ENCODE measurements at regions not wholly inside any gene's neighbourhood (a gene's known extent, or its start where the extent isn't known, plus 50 kb on each side); places are given as distances from the start of the nearest gene placed in this dataset.

- Mint-ChIP-seq H3K4me1 (ENCODE audit: low read depth) (no peaks in the 10 kb centered on the region), H3K27ac (no peak overlapping the region), H3K36me3 (ENCODE audit: low read depth) (no peaks in the 10 kb centered on the region), H3K9me3 (peaks cover 6% of the 10 kb centered on the region), H3K4me3 (no peak overlapping the region), H3K27me3 (ENCODE audit: insufficient read depth) (no peaks in the 10 kb centered on the region)
- no peak for TF ChIP-seq CTCF (IDR thresholded peaks at IDR 0.05)
- DNase-seq, result no peak
Observed at GRCh38 chr2:14182227-14182946, 450.1 kb upstream of the LRATD1 start.

- no peak for TF ChIP-seq CTCF (IDR thresholded peaks at IDR 0.05)
- DNase-seq, result no peak
- H3K36me3 Mint-ChIP-seq (ENCODE audit: low read depth), result no peaks in the 10 kb centered on the region
- no peaks in the 10 kb centered on the region for H3K4me1 Mint-ChIP-seq (ENCODE audit: low read depth)
- no peak overlapping the region for H3K4me3 Mint-ChIP-seq
- peaks cover 6% of the 10 kb centered on the region for H3K9me3 Mint-ChIP-seq
- no peak overlapping the region for H3K27ac Mint-ChIP-seq
- H3K27me3 Mint-ChIP-seq (ENCODE audit: insufficient read depth), result no peaks in the 10 kb centered on the region
Observed at GRCh38 chr2:14185906-14186305, 446.6 kb upstream of the LRATD1 start.

DNA sequence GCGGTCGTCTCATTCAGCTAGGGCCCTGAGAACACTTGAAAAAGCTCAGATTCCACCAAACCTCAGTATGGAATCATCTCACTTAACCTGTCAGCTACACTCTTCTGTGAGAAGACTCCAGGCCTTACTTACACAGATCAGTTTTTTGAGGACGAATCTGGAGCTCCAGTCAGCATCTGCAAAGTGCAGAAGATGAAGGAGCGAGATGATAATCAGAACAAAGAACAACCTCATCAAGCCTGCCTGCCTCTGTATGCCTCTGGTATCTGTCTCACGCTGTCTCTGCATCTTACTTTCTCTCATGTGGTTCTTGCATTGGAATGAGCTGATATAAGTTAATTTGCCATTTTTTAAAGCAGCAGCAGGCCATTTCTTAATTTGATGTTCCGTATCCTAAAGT, 444.1 kb upstream of the LRATD1 start:
- DNase-seq, result no peak
- TF ChIP-seq CTCF (IDR thresholded peaks at IDR 0.05), result no peak
- H3K4me1 Mint-ChIP-seq (ENCODE audit: low read depth), result no peaks in the 10 kb centered on the region
- H3K4me3 Mint-ChIP-seq, result no peak overlapping the region
- no peaks in the 10 kb centered on the region for H3K27me3 Mint-ChIP-seq (ENCODE audit: insufficient read depth)
- peaks cover 15% of the 10 kb centered on the region for H3K9me3 Mint-ChIP-seq
- H3K36me3 Mint-ChIP-seq (ENCODE audit: low read depth), result no peaks in the 10 kb centered on the region
- no peak overlapping the region for H3K27ac Mint-ChIP-seq

GRCh38 chr2:14189929-14190328, 442.6 kb upstream of the LRATD1 start:
- Mint-ChIP-seq H3K4me3 (no peak overlapping the region), H3K27ac (no peak overlapping the region)
- TF ChIP-seq CTCF (IDR thresholded peaks at IDR 0.05), result no peak

GRCh38 chr2:14194233-14194632, 438.3 kb upstream of the LRATD1 start:
- peaks cover 31% of the 10 kb centered on the region for H3K9me3 Mint-ChIP-seq
- no peak for TF ChIP-seq CTCF (IDR thresholded peaks at IDR 0.05)
- DNase-seq, result no peak
- H3K4me3 Mint-ChIP-seq, result no peak overlapping the region
- no peaks in the 10 kb centered on the region for H3K4me1 Mint-ChIP-seq (ENCODE audit: low read depth)
- no peak overlapping the region for H3K27ac Mint-ChIP-seq
- no peaks in the 10 kb centered on the region for H3K27me3 Mint-ChIP-seq (ENCODE audit: insufficient read depth)
- no peaks in the 10 kb centered on the region for H3K36me3 Mint-ChIP-seq (ENCODE audit: low read depth)

More at GRCh38 chr2:14189929-14190328, 442.6 kb upstream of the LRATD1 start:
- no peak for DNase-seq
- Mint-ChIP-seq H3K4me1 (ENCODE audit: low read depth) (no peaks in the 10 kb centered on the region), H3K9me3 (peaks cover 24% of the 10 kb centered on the region), H3K36me3 (ENCODE audit: low read depth) (no peaks in the 10 kb centered on the region), H3K27me3 (ENCODE audit: insufficient read depth) (no peaks in the 10 kb centered on the region)
